ENCODE measurements at regions not wholly inside any gene's neighbourhood (a gene's known extent, or its start where the extent isn't known, plus 50 kb on each side); places are given as distances from the start of the nearest gene placed in this dataset.
"Not testable (repeated sequence)": the region's sequence is repeated elsewhere in the genome, so short reads cannot be mapped to it uniquely, and the experiment has no call there.

GRCh38 chr1:222865718-222866117, 50.9 kb downstream of the DISP1 start:
- no peak for DNase-seq (ENCODE audit: low read depth in 2 of 2)

DNA sequence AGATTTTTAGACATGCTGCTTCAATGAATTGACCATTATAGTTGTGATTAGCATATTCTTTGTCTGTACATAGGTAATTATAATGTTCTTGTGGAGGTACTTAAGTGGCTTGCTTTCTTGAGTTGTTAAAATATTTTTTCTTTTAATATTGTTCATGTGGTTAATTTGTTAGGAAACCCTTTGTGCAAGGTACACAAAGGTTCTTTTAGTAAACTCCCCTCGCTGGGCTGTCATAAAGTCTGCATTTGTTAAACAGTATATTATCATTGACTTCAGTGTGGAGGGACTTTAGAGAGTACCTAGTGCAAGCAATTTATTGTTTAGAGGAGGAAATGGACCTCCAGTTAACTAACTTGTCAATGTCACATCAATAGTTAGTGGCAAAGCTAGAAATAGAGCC, 52.5 kb downstream of the DISP1 start:
- no peak for DNase-seq (ENCODE audit: low read depth in 2 of 2)

- no peak for DNase-seq (ENCODE audit: low read depth in 2 of 2)
These were observed 61.3 kb downstream of the DISP1 start for GRCh38 chr1:222876182-222876581.

- DNase-seq (ENCODE audit: low read depth in 2 of 2) = no peak
These were observed 63.0 kb downstream of the DISP1 start for GRCh38 chr1:222877854-222878253.

GRCh38 chr1:222880587-222880986, 65.7 kb downstream of the DISP1 start:
- peak in 1 of 2 donors; percentile 12 for DNase-seq (ENCODE audit: low read depth in 2 of 2)

DNA sequence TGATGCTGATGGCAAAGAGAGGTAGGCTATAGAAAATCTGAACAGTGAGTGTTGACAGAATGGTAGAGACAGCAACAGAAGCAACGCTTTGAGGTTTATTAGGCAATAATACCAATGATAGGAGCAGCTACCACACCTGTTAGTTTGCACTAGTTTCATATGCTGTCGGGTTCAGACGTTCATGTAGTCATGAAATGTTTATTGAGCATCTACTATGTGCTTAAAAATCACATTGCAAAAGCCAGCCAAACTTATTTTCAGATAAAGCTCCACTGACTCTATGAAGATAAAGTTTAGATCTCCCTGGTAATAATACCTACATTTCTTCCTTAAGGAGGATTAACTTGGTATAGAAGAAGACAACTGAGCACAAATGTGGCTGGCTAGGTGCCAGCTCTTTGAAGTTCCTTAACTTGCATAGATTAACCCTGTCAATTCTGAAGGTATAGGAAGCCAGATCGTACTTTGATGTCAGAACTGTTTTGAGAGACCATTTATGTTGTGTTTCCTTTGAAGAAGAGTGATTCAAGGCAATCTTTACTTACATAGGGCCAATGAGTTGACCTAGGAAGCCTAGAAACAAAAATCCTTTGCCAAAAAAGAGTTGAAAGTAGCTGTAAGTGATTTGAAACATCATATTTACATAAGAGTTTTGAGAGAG, 71.5 kb downstream of the DISP1 start:
- no peak for DNase-seq (ENCODE audit: low read depth in 2 of 2)

- no peak for DNase-seq (ENCODE audit: low read depth in 2 of 2)
These were observed 72.1 kb downstream of the DISP1 start for GRCh38 chr1:222886878-222887351.

GRCh38 chr1:222889440-222889839, 74.6 kb downstream of the DISP1 start:
- DNase-seq (ENCODE audit: low read depth in 2 of 2) = no peak

DNA sequence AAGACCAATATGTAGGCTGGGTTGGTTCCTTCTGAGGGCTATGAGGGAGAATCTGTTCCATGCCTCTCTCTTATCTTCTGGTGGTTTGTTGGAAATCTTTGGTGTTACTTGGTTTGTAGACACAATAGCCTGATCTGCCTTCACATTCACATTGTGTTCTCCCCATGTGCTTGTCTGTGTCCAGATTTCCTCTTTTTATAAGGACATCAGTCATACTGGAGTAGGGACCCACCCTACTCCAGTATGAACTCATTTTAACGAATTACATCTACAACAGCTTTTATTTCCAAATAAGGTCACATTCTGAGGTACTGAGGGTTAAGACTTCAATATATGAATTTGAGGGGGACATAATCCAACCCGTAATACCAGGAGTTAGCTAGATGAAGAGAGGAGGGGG, 75.9 kb downstream of the DISP1 start:
- no peak for DNase-seq (ENCODE audit: low read depth in 2 of 2)

DNA sequence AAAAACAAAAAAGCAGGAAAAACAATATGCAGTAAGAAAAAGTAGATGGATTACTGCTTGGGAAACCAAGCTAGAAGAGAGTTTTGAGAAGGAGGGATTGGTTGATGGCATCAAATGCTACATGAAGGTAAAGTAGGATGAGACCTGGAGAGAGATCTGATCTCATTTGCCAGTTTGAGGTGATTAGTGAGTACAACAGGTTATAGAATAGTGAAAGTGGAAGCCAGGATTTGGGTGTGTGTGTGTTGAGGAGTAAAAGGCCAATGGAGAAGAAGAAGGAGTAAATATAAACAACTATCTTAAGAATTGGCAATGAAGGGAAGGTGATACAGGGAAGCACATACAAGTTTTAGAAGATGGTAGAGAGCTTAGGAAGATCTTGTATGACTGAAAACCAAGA, 76.7 kb downstream of the DISP1 start:
- DNase-seq (ENCODE audit: low read depth in 2 of 2) = no peak

GRCh38 chr1:222892137-222892769, 77.4 kb downstream of the DISP1 start:
- DNase-seq (ENCODE audit: low read depth in 2 of 2) = no peak

DNA sequence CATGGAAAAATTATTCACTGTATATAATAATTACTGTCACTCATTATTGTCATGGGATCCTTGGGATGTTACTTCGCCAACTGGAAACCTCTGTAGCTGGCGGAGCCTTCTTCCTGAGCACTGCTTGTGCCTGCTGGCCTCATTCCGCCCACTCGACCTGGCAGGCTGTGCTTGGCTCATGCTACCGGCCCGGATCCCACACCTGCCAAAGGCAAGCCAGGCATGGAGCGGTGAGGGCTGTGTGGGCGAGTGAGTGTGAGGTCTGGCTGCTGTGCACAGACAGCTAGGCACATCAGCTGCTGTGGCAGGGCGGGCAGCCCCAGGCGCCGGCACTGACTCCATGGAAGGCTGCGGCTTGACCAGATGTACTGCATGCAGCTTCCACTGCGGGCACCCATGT, 78.4 kb downstream of the DISP1 start:
- no peak for DNase-seq (ENCODE audit: low read depth in 2 of 2)

DNA sequence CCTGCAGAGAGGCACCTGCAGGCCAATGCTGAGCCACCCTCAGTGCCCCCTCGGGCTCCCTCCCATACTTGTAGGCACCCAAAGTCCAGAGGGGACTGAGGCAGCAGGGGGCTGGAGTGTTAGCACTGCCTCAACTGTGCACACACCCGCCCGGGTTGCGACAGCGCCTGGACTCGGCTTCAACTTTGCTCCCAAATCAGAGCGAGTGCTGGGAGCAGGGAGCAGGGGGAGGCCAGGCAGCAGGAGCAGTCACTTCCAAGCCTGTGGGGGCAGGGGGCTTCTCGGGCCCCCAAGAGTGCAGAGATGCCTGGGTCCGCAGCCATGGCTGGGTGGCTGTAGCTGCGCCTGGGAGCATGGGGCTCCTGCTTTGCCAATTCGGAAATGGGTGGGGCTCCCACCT, 79.5 kb downstream of the DISP1 start:
- no peak for DNase-seq (ENCODE audit: low read depth in 2 of 2)

GRCh38 chr1:222896630-222897526, 82.0 kb downstream of the DISP1 start:
- DNase-seq (ENCODE audit: low read depth in 2 of 2) = no peak

DNA sequence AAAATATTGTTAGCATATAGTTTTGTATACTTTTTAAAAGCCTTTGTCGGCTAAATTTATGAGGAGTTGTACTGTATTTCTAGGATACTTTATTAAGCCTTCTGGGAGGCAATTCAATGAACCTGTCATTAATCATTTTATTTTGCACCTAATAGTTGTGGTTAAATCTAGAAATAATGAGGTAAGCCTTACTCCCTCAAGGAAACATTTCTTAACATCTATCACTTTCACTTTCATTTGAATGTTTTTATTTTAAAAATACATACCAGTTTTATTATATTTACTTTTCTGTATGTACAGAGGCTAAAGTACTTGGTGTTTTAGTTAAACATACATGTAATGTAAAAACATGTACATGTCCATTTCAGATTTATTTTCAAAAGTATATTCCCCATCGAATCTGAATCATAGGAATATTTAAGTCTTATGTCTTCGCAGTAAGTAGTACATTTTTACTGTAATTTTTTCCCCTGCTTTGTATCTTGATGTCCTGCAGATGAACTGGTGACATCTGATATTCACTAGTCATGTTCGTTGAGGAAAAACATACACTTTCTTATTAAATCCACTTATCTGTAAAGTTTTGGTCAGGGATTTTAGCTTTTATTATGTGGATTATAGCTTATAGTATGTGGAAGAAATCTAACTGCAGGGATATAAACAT, 82.8 kb downstream of the DISP1 start:
- no peak for DNase-seq (ENCODE audit: low read depth in 2 of 2)

DNA sequence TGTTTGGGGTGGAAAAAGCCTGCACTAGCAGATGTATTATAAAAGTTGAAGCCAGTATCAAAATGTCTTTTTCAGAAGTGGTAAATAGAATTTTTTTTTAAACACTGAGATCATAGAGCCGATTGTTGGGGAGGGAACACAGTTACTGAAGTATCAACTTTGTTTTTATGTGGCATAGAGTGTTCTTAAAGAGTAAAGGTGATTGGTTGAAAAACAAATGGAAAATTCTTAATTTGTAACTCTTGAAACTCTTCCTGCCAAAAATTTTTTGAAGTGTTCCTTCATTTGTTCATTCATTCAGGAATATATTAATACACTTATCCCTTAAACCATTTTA, 83.3 kb downstream of the DISP1 start:
- no peak for DNase-seq (ENCODE audit: low read depth in 2 of 2)

- no peak for DNase-seq (ENCODE audit: low read depth in 2 of 2)
These were observed 84.6 kb downstream of the DISP1 start for GRCh38 chr1:222899471-222899870.

DNA sequence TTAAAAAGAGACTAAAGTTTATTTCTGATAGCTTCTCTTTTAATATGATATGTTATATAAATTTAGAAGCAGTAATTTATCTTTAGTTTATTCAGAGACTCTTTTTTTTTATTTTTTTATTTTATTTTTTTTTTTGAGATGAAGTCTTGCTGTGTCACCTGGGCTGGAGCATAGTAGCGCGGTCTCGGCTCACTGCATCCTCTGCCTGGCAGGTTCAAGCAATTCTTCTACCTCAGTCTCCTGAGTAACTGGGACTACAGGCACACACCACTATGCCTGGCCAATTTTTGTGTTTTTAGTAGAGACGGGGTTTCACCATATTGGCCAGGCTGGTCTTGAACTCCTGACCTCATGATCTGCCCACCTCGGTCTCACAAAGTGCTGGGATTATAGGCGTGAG, 89.6 kb downstream of the DISP1 start:
- no peak for DNase-seq (ENCODE audit: low read depth in 2 of 2)

GRCh38 chr1:222905151-222905550, 90.3 kb downstream of the DISP1 start:
- no peak for DNase-seq (ENCODE audit: low read depth in 2 of 2)

GRCh38 chr1:222906271-222906739, 91.5 kb downstream of the DISP1 start:
- not testable (repeated sequence) for DNase-seq (ENCODE audit: low read depth in 2 of 2)

DNA sequence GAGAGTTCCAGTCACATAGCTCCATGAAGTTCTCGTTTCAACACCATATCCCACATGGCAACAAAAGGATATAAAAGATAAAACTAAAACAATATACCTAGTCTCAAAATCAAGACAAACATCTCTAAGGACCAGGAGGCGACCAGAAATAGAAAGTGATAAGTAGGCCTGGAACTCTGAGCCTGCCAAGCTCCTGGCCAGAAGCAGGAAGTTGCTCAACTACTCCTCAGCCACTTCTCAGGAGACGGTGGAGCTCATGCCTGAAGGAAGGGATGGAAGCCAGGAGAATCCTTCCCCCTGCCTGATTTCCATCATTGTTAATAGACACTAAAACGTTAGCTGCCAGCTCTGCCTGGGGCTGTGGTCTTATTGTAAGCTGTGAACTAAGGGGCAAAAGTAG, 94.7 kb downstream of the DISP1 start:
- DNase-seq (ENCODE audit: low read depth in 2 of 2) = no peak

DNA sequence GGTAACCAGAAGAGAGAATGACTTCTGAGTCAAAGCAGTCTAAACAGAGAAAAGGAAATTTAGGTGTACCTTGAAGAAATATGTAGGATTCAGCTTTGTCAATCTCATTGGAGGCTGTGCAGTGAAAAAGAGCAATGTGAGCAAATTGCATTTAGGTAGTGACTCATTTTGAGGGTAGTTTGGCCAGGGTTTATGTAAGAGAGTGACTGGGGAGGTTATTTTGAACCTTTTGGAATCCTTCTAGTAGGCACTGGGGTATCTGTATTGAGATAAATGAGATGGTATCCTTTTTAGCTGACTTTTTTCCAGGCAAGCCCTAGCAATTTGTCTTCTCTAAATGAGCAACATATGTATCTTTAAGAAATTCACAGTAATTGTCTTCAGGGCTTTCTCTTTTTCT, 95.9 kb downstream of the DISP1 start:
- no peak for DNase-seq (ENCODE audit: low read depth in 2 of 2)
